GF-D8 (cell line): ENCODE measurements at regions not wholly inside any gene's neighbourhood (a gene's known extent, or its start where the extent isn't known, plus 50 kb on each side); places are given as distances from the start of the nearest gene placed in this dataset.

ENCODE experiments used
- DNase-seq: peaks from one replicate; lab custom pipeline; 2025; lab: John Stamatoyannopoulos, UW

DNA sequence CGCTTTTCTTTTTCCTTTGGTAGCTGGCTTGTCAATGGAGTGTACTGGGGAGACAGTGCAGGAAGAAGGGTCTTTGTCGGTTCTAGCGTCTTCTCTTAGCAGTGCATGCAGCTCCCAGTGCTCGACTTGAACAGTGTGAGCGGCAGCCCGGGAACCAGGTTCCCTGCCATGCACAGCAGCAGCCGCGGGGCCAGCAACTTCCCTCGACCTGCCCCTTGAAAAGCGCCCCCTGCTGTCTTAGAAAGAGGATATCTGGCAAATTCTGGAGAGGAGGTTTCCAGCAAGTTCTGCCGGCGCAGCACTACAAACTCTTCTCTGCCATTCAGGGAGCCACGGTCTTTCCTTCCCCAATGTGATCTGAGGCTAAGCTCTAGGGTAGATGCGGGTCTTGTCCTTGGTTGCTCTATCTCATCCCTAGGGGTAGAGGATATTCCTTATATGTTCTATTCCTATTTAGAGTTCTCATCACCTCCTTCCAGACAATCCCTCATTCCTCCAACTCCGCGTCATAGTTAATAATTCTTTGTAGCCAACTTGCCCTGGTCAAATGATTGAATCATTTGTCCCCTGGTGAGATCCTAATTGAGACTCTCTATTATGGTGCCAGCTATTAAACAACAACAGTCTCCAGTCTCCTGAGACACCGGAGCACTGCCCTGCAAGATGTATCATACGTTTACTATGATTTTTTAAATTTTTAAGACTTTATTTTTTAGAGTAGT is 451.3 kb downstream of the PMP22 start:
- no peak for DNase-seq

DNA sequence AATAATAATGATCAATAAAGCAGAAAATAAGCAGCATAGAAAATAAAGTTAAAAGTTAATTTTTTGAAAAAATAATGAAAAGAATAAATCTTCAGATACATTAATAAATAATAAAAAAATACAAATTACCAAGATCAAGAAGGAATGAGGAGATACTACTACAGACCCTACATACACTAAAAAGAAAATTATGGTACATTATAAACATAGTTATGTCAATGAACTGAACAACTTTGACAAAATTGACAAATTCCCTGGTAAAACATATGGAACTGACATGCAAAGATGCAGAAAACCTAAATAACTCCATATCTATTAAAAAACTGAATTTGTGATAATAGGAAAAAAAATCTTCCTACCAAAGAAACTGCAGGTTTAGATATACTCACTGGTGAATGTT is 456.7 kb downstream of the PMP22 start:
- DNase-seq, result no peak

DNA sequence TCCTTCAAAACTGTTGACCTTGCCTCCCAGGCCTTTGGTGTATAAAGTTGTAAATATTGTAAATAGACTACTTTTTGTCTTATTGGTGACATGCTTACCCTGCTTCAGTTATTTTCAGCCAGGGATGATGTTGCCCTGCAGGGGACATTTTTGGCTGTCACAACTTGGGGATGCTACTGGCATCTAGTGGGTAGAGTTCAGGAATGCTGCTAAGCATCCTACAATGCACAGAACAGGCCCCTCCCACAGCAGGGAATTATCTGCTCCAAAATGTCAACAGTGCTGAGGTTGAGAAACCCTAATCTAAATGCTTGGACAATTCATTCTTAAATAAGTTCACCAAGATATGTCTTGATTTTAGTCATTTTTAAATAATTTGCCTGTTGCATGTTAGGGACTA is 459.8 kb downstream of the PMP22 start:
- DNase-seq, result no peak

DNA sequence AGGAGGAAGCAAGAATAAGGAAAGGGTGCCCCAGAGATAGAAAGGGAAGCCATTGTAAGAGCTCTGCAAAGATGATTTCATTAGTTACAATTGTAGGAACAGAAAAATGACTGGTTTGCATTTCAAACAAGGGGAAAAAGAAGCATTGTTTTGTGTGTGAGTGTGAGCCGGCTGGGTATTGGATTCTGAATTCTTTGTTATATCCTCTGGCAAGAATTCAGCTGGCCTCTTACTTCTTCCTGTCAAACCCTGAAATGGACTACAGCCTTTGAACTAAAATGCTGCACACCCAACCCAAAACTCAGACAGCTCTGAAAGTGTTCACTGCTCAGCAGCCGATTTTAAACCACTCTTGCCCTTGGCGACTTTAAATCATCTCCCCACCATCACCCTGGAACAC is 461.3 kb downstream of the PMP22 start:
- no peak for DNase-seq

DNA sequence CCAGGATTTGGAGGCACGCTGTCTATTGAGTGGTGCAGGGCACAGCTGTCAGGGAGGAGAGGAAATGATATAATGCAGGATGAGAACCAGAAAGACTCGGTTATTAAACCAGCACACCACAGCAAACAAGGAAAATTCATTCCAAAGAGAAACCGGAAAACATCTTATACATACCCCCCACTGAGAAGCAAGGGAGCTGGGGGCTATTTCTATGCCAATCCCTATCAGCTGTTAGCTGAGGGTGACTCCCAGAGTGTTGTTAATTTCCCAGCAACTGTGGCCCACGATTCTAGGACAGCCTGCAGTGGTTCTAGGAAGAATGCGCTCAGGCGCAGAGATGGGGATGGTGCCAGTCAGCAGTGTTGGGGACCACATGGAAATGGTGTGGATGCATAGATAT is 467.3 kb downstream of the PMP22 start:
- DNase-seq, result no peak

DNA sequence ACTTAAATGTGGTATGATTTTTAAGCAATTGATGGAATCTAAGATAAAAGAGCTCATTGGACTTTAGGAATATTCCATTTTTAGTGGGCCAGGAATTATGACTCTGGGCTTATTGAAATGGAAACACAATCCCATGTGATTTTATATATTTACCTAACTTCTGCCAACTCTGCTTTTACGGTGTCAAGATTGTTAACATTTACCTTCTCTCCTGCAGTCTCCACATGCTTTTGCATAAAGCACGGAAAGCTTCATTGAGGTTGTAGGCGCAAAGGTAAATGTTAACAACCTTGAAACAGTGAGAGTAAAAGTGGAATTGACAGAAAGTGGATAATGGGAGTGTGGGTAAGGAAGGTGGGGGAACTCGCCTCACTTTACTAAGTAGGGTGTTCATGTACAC is 468.1 kb downstream of the PMP22 start:
- no peak for DNase-seq

DNA sequence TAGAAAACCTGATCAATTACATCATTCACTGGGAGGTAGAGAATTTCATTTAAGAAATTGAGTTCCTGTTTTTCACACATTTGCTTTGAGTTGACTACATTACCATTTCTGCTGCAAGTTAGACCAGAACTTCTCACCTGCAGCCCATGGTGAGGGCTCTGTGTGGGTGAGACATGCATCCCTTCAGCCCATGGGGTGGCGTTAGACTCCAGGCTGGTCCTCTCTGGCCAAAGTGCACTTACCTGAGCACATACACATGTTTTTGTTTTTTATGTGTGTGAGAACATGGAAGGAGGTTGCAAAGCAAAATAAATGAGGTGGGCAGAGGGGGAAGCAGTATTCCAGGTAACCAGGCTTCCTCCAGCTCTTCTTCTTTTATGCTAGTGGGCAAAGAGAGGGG is 470.2 kb downstream of the PMP22 start:
- DNase-seq, result no peak

DNA sequence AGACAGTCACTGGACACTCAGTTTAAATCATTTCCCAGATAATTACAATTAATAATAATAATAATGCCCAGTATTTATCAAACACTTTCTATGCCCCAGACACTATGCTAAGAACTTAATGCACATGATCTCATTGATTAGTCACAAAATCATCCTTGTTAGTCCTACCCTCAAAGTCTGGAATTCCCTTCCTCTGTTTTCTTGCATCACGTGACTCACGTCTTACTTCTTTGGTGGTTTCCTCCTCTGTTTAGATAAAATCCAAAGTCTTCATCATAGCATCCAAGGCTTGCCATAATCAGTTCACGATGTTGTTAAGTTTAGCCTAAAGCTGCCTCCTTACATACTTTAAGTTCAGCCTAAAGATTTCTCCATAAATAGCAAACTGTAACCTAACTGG is 471.9 kb downstream of the PMP22 start:
- DNase-seq, result no peak

DNA sequence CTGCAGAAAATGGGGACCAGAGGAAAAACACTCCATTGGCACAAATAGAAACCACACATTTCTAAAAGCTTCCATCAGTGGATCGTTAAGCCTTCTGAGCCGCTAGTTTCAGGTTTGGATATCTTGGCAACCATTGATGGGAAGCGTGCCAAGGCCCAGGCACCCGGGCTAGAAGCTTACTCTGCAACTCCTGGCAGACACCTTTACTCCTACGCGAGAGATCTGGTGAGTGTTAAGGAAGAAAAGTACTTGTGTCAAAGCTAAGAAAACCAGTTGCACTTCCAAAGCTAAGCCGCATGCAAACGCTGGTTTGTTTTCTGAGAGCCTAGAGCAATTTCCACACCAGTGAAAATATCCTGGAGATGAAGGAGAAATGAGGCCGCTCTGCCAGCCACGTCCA is 472.4 kb downstream of the PMP22 start:
- DNase-seq, result no peak

DNA sequence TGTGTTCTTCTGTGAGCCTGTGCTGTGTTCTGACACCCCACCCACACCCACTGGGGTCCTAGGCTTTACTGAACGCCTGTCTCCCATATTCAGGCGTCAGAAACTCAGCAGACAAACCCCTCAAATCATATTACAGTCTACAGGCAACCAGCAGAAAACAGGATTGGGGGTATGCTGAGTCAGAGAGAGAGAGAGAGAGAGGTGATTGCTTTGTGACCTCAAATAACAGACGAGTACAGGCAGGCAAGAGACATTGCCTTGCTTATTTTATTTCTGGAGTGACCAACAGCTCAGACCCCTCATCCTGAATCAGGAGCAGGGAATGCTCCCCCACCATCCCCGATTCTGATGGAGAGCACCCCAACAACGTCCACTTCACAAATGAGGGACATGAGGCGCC is 473.9 kb downstream of the PMP22 start:
- DNase-seq, result no peak

DNA sequence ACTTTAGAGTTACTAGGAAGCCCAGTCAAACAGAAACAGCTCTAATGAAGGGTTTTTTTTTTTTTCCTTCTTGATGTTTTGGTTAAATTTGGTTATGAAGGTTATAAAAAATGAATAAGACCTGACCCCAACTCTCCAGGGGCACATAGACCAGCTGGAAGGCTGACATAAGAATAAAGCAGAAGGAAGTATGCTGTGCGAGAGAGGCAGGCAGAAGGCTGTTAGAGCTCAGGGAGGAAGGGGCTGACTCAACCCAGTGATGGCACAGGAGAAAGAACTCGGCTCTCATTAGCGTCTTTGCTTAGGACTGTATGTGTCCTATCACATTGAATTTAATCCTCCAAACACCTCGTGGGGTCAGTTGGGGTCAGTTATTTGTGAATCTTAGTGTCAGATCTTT is 474.6 kb downstream of the PMP22 start:
- no peak for DNase-seq

DNA sequence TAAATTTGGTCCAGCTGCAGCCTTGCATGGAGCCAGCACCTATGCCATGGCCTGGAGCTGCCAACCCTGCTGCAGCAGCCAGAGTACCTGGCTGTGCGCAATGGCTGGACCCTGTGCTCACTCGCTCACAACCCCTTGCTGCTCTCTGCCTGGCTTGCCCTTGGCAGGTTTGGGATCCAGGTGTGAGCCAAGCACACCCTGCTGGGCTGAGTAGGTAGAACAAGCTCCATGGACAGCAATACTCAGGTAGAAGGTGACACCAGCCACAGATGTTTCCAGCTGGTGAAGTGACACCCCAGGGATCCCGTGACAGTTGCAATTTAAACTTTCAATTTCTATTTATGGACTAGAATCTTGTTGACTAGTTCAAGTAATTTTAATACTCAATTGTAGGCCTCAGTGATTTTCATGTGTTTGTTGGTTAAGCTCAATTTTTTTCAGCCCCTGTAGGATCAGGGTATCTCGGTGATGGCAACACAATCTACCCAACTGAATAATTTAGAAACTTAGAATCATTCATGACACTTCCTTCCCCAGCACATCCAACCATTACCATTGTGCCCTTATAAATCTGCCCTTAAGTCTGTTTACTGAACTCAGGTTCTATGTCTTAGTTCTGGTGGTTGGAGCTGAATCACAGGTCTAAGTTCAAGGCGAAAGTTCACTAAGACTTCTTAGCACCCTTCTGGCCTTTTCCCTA is 480.0 kb downstream of the PMP22 start:
- DNase-seq, result no peak

DNA sequence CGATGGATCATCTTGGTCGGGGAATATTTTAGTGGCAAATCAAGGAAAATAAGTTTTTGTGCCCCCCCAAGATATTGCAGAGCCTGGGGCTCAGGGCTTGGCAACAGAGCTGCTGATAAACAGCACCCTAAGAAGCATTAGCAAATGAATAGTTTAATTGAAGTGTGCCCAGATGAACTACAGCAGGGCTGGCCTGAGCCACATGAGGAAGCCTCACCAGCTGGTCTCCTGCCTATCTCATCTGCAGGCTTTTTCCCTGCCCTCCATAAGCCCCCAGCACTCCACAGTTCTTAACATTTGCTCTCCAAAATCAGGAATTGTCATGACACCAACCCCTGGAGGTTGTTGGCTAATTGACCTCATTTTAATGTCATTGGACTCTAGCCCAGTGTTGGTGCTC is 480.2 kb downstream of the HS3ST3B1 start:
- no peak for DNase-seq

DNA sequence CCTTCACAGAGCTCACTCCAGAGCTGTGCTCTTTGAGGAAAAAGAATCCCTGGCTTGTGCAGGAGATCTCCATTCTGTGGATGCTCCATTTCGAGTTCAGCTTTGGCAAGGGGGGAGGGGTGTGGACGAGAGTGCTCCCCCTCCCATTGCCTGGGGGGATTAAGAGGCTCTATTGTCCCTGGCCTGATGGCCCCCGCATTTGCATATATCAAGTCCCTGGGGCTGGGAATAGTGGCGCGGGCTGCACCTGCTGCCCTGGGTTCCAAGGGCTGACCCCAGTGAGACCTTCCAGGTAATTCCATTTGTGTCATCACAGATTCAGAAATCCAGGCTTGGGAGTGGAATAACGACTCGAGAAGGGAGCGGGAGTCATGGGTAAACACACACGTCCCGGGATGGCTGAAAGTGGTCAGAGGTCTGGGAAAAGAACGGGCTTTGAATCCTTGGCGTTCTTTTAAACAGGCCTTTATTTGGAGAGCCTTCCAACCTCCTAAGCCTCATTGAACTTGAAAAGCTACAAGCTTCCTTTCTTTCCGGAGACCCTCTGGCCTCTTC is 479.3 kb downstream of the HS3ST3B1 start:
- DNase-seq, result no peak

DNA sequence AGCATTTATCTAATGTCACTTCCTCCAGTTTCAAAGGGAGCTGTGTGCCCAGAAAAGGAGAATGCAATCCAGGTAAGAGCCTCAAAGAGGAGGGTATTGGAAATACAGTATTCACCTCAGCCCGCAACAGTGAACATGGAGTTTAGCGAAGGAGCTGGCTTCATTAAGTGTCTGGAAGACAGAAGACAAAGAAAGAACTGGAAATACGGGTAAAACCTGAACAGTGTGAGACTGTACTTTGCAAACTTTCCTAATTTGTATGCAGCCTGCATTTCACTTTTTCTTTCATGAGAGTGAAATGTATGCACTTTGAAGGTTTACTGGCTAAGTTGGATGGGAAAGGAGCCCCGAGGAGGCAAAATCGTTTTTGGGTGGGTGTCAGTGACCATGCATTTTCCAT is 478.4 kb downstream of the HS3ST3B1 start:
- DNase-seq, result no peak

DNA sequence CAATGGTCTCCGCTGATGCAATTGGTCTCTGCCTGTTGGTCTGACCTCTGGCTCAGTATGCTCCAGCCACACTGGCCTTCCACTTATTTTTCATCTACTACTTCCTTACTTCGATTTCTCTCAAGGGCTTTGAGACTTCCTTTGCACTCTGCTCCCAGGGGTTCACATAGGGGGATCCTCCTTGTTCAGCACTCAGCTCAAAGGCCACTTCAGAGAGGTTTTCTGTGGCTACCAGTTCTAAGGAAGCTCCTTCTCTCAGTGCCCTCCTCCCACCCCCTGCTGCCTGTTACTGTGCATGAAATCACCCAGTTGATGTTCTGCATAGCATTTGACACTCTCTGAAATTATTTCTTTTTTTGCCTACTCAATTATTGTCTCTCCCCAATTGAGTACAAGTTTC is 476.4 kb downstream of the HS3ST3B1 start:
- no peak for DNase-seq

DNA sequence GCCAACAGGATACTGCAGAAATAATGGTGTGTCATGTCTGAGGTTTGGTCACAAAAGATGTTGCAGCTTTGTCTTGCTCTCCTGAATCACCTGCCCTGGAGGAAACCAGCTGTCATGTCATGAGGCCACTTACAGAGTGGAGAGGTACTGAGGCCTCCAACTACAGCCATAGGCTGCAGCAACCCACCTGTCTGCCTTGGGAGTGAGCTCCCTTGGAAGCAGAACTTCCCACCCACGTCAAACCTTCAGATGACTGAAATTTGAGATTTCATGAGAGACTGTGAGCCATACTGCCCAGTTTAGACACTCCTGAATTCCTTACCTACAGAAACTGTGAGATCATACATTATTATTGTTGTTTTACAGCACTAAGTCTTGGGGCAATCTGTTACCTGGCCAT is 475.9 kb downstream of the HS3ST3B1 start:
- no peak for DNase-seq

DNA sequence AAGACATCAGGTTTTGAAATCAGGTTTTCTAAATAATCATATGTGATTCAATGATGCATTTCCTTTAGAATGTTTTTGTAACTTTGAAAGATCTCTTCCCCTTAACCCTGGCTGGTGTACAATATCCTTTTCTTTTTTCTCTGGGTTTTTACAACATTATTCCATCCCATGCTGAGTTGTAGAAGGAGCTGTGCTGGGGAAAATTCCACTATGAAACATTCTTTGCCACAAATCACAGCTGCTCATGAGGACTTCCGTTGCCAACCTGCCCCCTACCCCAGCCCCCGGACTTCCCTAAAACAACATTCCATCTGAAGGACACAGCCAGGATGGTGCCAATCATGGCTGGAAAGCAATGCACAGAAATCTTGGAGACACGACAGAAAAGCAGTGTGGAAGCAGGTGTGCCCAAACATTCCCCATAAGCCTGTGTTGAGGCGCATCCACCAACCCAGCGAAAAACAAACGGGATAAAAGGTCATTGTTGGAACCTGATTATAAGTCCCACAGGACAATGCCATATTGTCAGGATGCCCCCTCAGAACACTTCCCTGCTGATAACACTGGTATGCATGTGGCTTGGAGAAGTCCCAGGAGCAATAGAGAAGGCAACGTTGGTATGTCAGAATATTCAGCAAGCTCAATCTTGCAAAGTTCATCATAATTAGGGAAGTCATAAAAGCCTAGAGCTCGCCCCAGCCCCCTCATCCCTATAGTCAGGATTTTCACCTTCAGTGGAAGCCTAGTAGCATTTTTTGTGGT is 475.0 kb downstream of the HS3ST3B1 start:
- DNase-seq, result no peak

DNA sequence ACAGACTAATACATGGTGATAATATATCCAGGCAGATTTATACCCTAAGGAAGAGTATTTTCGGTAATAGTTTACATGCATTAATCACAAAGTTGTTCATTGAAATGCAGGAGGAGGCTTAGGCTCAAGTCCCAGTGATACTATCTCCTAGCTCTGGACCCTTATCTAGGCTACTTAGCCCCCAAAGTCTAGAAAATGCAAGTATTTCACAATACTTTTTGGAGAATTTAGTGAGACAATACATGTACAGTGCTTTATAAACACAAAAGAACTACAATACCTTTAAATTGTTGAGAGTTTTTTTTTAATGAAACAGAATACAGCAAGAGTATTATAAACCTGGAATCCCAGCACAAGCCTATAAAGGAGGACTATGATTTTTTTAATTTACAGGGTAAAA is 473.9 kb downstream of the HS3ST3B1 start:
- no peak for DNase-seq

DNA sequence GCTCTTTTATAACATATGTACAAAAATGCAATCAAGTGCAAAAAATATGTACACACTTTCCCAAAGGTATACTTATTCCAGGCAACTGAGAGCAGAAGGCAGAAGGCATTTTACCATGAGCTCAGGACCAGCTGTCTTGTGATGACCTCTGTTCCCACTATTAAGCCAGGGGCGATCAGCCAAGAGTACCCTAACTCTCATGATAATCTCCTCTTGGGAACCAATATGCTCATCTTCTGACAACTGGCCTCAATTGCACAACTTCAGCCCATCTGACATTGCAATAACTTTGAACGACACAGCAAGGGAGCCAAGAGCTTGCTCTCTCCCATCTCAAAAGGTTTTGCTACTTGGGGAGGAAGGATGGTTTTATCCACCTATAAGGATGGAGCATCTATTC is 471.9 kb downstream of the HS3ST3B1 start:
- no peak for DNase-seq

DNA sequence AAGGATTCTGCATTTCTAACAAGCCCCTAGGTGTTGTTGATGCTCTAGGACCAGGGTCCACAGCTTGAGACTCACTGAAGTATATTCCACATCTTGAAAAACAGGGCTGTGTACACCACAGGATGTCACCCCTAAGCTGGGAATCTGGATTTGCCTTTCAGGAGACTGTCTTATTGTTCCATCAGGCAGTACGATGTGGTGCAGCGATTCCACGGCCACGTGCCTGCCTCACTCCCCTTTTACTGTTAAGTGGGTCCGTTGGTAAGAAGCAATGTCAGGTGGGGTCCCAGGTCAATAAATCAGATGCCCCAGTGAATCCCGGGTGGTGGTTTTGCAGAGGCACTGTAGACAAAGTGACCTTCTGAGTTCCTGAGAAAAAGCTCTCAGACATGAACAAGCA is 470.7 kb downstream of the HS3ST3B1 start:
- DNase-seq, result no peak

DNA sequence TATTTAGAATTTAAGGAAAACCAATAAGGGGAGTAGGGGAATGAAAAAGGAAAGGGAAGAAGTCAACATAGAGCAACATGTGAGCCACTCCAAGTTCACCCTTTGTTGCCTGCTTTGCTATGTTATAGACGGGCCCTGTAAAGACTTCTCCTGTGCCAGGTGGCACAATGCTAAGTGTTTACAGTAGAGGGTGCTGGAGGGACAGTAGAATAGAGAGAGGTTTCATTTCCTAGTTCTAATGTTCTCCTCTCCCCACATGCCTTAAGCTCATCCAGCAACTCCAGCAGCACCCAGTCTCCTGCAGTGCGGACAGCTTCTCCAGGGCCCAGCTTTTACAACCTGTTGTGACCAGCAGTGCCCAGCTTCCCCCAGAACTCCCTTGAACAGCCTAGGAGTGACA is 468.0 kb downstream of the HS3ST3B1 start:
- DNase-seq, result no peak
